BE2C (cell line): ENCODE measurements at regions not wholly inside any gene's neighbourhood (a gene's known extent, or its start where the extent isn't known, plus 50 kb on each side); places are given as distances from the start of the nearest gene placed in this dataset.

Experiments
- DNase-seq: peaks from one replicate; pipeline ENCODE4 v3.0.0-alpha.2; 2020
- H3K27me3 ChIP-seq: fragments of 250-450 bp; sonication (Bioruptor Pico); 2 replicates; pipeline ENCODE4 v1.5.1; 2020; ENCODE audit warnings: mild to moderate bottlenecking
- H3K36me3 ChIP-seq: fragments of 250-450 bp; sonication (Bioruptor Pico); 2 replicates; pipeline ENCODE4 v1.5.1; 2020; ENCODE audit warnings: mild to moderate bottlenecking
- H3K4me1 ChIP-seq: fragments of 250-450 bp; sonication (Bioruptor Pico); 2 replicates; pipeline ENCODE4 v1.5.1; 2020
- H3K4me3 ChIP-seq: 2 replicates; pipeline ENCODE4 v1.5.1; 2011; ENCODE audit warnings: low read depth, low read length
- H3K9me3 ChIP-seq: fragments of 250-450 bp; sonication (Bioruptor Pico); 2 replicates; pipeline ENCODE4 v1.5.1; 2020
- TF ChIP-seq, protein P1 (sequence below): IDR thresholded peaks from 2 replicates; pipeline ENCODE4 v1.5.1; 2012; ENCODE audit warnings: mild to moderate bottlenecking, low read depth, low read length

DNA sequence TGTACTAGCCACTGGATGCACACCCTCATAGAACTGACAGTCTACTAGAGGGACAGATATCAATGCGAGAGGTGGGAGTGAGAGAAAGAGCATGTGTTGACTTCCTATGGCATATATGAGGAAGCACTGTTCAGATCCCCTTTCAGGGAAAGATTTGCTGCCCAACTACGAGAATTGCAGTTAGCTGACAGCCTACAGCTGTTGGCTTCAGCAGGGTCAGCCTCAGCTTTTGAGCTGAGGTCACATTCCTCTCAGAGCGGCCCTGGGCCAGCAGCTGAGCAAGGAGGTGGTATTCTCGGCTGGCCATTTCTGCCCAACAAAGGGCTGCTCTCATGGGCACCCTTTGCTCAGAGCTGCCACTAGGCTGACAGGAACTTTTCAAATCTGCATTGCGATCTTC is 580.2 kb downstream of the MID1IP1 start:
- TF ChIP-seq, protein P1, sequence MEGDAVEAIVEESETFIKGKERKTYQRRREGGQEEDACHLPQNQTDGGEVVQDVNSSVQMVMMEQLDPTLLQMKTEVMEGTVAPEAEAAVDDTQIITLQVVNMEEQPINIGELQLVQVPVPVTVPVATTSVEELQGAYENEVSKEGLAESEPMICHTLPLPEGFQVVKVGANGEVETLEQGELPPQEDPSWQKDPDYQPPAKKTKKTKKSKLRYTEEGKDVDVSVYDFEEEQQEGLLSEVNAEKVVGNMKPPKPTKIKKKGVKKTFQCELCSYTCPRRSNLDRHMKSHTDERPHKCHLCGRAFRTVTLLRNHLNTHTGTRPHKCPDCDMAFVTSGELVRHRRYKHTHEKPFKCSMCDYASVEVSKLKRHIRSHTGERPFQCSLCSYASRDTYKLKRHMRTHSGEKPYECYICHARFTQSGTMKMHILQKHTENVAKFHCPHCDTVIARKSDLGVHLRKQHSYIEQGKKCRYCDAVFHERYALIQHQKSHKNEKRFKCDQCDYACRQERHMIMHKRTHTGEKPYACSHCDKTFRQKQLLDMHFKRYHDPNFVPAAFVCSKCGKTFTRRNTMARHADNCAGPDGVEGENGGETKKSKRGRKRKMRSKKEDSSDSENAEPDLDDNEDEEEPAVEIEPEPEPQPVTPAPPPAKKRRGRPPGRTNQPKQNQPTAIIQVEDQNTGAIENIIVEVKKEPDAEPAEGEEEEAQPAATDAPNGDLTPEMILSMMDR = no peak

DNA sequence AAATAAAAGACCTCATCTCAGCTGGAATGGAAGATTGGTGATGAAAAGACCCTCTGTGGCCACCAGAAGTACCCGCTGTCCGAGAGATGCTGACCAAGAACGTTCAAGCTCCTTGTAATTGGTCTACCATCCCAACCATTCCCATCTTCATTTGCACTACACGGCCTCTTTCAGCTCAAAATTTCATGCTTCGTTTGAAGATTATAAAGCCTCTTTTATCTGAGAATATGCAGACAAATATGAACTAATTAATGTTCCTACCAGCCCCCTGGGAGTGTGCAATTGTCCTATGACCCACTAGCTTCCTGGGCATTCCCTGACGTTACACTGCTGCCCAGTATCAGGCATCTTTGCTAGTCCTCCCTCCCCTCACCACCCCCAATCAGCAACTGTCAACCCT is 583.7 kb downstream of the MID1IP1 start:
- no peak overlapping the region for H3K4me3 ChIP-seq
- DNase-seq = no peak
- no peaks in the 10 kb centered on the region for H3K9me3 ChIP-seq
- TF ChIP-seq, protein P1 = no peak
- no peaks in the 10 kb centered on the region for H3K4me1 ChIP-seq
- no peaks in the 10 kb centered on the region for H3K27me3 ChIP-seq
- no peaks in the 10 kb centered on the region for H3K36me3 ChIP-seq

More for the DNA sequence above, 580.2 kb downstream of the MID1IP1 start:
- Histone ChIP-seq H3K4me3 (no peak overlapping the region), H3K27me3 (no peaks in the 10 kb centered on the region), H3K36me3 (no peaks in the 10 kb centered on the region), H3K4me1 (no peaks in the 10 kb centered on the region), H3K9me3 (no peaks in the 10 kb centered on the region)
- DNase-seq = no peak

DNA sequence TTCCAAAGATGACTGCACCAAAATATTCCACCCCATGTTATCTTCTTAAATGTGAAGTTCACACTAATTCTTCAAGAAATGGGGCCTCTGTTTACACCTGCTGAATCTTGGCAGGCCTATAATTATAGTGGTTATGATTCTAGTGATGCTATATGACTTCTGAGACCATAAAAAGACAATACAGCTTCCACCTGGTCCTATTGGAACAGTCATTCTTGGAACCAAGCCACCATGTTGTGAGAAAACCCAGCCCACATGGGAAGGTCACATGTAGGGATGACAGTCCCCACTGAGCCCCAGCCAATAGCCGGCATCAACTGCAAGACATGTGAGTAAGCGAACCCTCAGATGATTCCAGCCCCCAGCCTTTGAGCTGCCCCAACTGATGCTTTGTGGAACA is 587.5 kb downstream of the MID1IP1 start:
- Histone ChIP-seq H3K9me3 (no peaks in the 10 kb centered on the region), H3K27me3 (no peaks in the 10 kb centered on the region), H3K4me1 (no peaks in the 10 kb centered on the region), H3K36me3 (no peaks in the 10 kb centered on the region), H3K4me3 (no peak overlapping the region)
- TF ChIP-seq, protein P1 = no peak
- DNase-seq = no peak

DNA sequence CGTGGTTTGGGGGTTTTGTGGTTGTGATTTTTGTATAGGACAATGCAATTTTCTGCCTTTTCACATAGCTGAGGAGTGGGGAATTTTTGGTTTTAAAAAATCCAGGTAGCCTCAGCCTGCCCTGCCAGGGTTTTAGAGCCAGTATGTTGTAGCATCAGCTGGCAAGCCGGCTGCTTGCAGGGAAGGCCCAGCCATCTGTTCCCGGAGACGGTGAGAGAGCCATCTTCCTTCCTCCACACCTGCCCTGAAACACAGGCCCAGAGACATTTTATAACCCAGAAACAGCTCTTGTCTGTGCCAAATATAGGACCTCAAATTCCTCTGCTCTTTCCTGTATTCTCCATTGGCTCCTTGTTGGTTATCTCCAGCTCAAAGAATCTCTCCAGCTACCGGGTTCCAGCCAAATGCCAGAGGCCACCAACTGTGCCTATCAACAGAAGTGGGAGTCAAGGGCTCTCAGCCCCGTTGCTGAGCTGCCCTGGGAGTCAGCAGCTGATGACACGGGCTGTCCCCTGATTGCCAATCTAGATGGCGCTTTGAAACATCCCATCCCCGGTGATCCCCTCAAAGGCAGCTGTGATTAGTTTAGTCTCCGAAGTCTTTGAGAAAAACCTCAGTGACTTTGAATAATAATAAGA is 595.2 kb downstream of the MID1IP1 start:
- no peak overlapping the region for H3K4me3 ChIP-seq
- no peaks in the 10 kb centered on the region for H3K36me3 ChIP-seq
- TF ChIP-seq, protein P1 = no peak
- DNase-seq = no peak
- H3K9me3 ChIP-seq = no peaks in the 10 kb centered on the region
- H3K4me1 ChIP-seq = no peaks in the 10 kb centered on the region
- H3K27me3 ChIP-seq = no peaks in the 10 kb centered on the region

DNA sequence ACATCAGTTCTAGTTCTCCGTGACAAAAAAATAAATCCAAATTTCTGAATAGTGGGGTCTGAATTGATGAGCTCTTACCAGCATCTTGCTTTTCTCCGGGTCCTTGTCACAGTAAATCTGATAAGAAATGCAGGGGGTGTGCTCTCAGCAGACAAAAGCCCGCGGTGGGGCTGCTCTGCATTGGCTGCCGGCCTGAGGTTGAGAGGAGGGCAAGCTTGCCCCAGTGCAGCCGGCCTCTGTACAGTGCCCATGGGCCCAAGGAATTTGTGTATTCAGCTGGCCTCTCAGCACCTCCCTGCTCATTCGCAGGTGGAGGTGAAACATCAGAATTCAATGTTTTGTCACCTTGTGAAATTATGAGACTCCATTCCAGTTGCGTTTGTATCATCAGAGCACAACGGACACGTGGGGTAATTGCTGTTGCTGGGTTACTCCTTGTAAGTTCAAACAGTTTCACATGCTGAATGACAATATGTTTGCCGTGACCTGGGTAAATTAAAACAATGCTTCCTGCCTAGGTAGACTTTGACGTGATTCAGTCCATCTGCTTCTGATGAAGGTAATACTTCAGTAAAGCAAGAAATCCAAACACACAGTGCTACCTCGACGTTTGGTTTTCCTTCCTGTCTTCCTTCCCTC is 596.4 kb downstream of the MID1IP1 start:
- H3K4me3 ChIP-seq = no peak overlapping the region
- DNase-seq = no peak
- TF ChIP-seq, protein P1 = no peak
- no peaks in the 10 kb centered on the region for H3K27me3 ChIP-seq
- no peaks in the 10 kb centered on the region for H3K36me3 ChIP-seq
- no peaks in the 10 kb centered on the region for H3K9me3 ChIP-seq
- H3K4me1 ChIP-seq = no peaks in the 10 kb centered on the region

DNA sequence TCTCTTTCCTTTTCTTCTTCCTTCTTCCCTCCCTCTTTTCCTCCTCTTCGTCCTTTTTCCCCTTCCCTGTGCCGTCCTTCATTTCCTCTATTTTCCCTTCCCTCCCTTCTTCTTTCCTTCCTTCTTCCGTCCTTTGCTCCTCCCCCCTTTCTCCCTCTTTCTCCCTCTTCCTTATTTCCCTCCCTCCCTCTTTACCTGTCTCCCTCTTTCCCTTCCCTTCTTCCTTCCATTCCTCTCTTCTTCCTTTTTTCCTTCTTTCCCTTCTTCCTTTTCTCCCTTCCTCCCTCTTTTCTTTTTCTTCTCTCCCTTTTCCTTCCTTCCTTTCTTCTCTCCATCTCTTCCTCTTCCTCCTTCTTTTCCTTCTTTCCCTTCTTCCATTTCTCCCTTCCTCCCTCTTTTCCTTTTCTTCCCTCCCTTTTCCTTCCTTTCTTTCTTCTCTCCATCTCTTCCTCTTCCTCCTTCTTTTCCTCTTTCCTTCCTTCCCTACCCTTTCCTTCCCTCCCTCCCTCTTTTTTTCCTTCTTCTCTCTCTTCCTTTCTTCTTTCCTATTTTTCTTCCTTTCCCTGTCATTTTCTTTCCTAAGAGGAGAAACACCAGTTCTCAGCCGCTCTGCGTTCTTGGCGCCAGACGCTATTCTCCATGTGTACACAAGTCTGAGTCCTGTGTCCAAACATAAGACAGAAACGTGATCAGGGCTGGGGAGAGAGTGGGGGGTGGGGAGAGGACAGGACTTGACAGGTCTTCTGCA is 597.1 kb downstream of the MID1IP1 start:
- no peaks in the 10 kb centered on the region for H3K4me1 ChIP-seq
- DNase-seq = no peak
- H3K36me3 ChIP-seq = no peaks in the 10 kb centered on the region
- H3K9me3 ChIP-seq = no peaks in the 10 kb centered on the region
- H3K4me3 ChIP-seq = no peak overlapping the region
- TF ChIP-seq, protein P1 = no peak
- H3K27me3 ChIP-seq = no peaks in the 10 kb centered on the region
